CD8-positive, alpha-beta memory T cell (primary cell): ENCODE measurements at regions not wholly inside any gene's neighbourhood (a gene's known extent, or its start where the extent isn't known, plus 50 kb on each side); places are given as distances from the start of the nearest gene placed in this dataset.
"Not testable (repeated sequence)": the region's sequence is repeated elsewhere in the genome, so short reads cannot be mapped to it uniquely, and the experiment has no call there.

ENCODE experiments used
- CTCF ChIA-PET: fragments of 350-600 bp; sonication (Branson Sonifier 250); formaldehyde crosslinking; loops from one replicate; lab custom pipeline; 2021; ENCODE audit warnings: antibody characterized with exemption; lab: Charles Lee
- POLR2A ChIA-PET: fragments of 350-600 bp; sonication (Branson Sonifier 250); formaldehyde crosslinking; loops from one replicate; lab custom pipeline; 2021; ENCODE audit warnings: antibody characterized with exemption; lab: Charles Lee
- DNase-seq, 5 donors: peaks; one replicate each; pipeline versions ENCODE4 v3.0.0 to v3.0.0-alpha.2; 2020 to 2022; ENCODE audit warnings: mixed read lengths in 1 of 5
- H3K27ac ChIP-seq: one replicate; pipeline ENCODE4 v1.7.0; 2013; ENCODE audit warnings: low read depth, mild to moderate bottlenecking, low read length, moderate library complexity
- H3K27me3 ChIP-seq: 2 replicates; pipeline ENCODE4 v1.7.0; 2013; ENCODE audit warnings: low read length, mild to moderate bottlenecking; ENCODE audit not compliant: insufficient read depth, poor library complexity, severe bottlenecking
- H3K36me3 ChIP-seq: 2 replicates; pipeline ENCODE4 v1.7.0; 2013; ENCODE audit warnings: mild to moderate bottlenecking, low read length, moderate library complexity; ENCODE audit not compliant: insufficient read depth
- H3K4me1 ChIP-seq: 2 replicates; pipeline ENCODE4 v1.7.0; 2013; ENCODE audit warnings: mild to moderate bottlenecking, low read length, moderate library complexity; ENCODE audit not compliant: insufficient read depth
- H3K4me3 ChIP-seq: 2 replicates; pipeline ENCODE4 v1.7.0; 2013; ENCODE audit warnings: mild to moderate bottlenecking, low read length
- H3K9me3 ChIP-seq: 2 replicates; pipeline ENCODE4 v1.7.0; 2013; ENCODE audit warnings: mild to moderate bottlenecking, low read length
- H3K27ac Mint-ChIP-seq, 8 donors: one replicate each; pipeline ENCODE4 v1.8.0; 2020 to 2021; ENCODE audit warnings: mixed read lengths in 8 of 8, mild to moderate bottlenecking in 6 of 8, inconsistent platforms in 3 of 8, moderate library complexity in 3 of 8
- H3K27me3 Mint-ChIP-seq, 2 donors: one replicate each; pipeline ENCODE4 v1.8.0; 2020 to 2021; ENCODE audit warnings: mixed read lengths in 2 of 2, mild to moderate bottlenecking in 1 of 2, moderate library complexity in 1 of 2
- H3K36me3 Mint-ChIP-seq, 3 donors: one replicate each; pipeline ENCODE4 v1.8.0; 2020 to 2021; ENCODE audit warnings: mixed read lengths in 3 of 3, inconsistent platforms in 1 of 3, mild to moderate bottlenecking in 1 of 3
- H3K4me1 Mint-ChIP-seq, 3 donors: one replicate each; pipeline ENCODE4 v1.8.0; 2020 to 2021; ENCODE audit warnings: mixed read lengths in 3 of 3, inconsistent platforms in 1 of 3, mild to moderate bottlenecking in 1 of 3
- H3K4me3 Mint-ChIP-seq, 7 donors: one replicate each; pipeline ENCODE4 v1.8.0; 2020 to 2021; ENCODE audit warnings: mixed read lengths in 7 of 7, mild to moderate bottlenecking in 6 of 7, moderate library complexity in 4 of 7, inconsistent platforms in 2 of 7
- H3K9me3 Mint-ChIP-seq, 5 donors: one replicate each; pipeline ENCODE4 v1.8.0; 2020 to 2022; ENCODE audit warnings: mixed read lengths in 5 of 5, mild to moderate bottlenecking in 3 of 5, moderate library complexity in 2 of 5, inconsistent platforms in 1 of 5

DNA sequence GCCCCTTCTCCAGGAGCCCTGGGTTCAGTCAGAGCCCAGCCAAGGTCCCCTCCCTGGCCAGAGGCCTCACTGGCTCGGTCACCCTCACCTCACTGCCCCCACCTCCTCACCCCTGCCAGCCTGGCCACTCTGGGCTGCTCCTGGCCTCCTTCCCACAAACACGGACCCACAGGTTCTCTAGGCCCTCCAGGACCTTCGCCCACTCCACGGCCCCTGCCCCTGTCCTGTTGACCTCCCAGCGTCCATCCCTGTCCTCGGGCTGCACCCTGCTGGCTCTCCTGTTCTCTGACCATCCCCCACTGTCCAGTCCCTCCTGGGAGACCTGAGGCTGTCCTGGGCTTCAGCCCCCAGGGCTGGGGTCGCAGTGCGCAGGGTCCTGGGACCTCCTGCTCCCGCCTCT, 173.3 kb downstream of the TMEM121 start:
- POLR2A ChIA-PET, H3K9me3 ChIP-seq, H3K4me1 ChIP-seq, H3K4me3 Mint-ChIP-seq, H3K27ac Mint-ChIP-seq, H3K9me3 Mint-ChIP-seq, H3K27ac ChIP-seq, H3K36me3 ChIP-seq, H3K27me3 ChIP-seq, CTCF ChIA-PET, H3K4me1 Mint-ChIP-seq, H3K4me3 ChIP-seq, H3K36me3 Mint-ChIP-seq: not testable (repeated sequence)
- peaks cover 5 to 12% of the 10 kb centered on the region in 2 donors for H3K27me3 Mint-ChIP-seq
- peak in 1 of 5 donors; percentile 47 for DNase-seq

DNA sequence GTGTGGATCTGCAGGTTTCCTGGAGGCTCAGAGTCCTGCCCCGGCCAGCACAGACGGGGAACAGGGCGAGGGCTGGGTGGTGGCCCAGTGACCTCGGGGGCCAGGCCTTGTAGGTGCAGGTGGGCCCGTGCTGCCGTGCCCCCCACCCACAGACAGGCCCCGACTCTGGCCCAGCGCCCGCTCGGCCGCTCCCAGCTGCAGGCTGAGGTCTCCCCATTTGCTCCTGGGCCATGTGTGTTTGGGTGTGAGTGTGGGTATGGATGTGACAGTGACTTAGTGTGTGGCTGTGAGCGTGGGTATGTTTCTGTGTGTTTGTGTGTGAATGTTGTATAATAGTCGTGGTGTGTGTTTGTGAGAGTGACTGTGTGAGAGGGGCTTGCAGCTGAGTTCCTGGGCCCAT, 173.8 kb downstream of the TMEM121 start:
- not testable (repeated sequence) for H3K27me3 ChIP-seq, H3K27ac Mint-ChIP-seq, H3K4me3 Mint-ChIP-seq

DNA sequence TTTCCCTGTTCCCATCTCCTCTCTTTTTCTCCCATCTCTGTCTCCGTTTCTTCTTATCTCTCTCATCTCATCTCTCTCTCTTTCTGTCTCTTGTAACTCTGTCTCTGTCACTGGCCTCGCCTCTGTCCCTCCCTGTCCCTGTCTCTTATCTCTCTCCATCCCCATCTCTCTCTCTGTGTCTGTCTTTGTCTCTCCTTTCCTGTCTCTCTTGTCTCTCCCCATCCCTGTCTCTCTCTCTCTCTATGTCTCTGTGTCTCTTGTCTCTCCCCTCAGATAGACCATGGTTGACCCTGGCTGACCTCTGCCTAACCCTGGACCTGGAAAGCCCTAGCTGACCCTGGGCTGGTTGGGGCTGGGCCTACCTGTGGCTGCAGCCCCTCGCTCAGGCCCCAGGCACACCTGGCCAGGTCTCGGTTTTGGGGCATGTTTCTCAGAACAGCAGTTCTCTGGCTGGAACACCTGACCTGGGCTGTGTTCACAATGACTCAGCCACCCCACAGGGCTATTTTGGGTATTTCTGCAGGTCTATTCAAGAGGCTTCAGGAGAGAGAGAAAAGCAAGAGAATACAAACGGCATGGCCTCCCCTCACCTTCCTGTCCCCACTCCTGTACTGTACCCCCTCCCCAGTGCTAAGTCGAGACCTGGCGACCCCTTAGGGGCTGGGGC, 174.4 kb downstream of the TMEM121 start:
- Mint-ChIP-seq H3K4me3 (no peak overlapping the region), H3K36me3 (no peaks in the 10 kb centered on the region), H3K9me3 (no peaks in the 10 kb centered on the region), H3K4me1 (no peaks in the 10 kb centered on the region), H3K27ac (peak overlapping the region in 1 of 8 donors; percentile 13), H3K27me3 (peaks cover 4 to 12% of the 10 kb centered on the region in 2 donors)
- POLR2A ChIA-PET: no interaction called here
- Histone ChIP-seq H3K9me3 (no peaks in the 10 kb centered on the region), H3K4me1 (no peaks in the 10 kb centered on the region), H3K27me3 (no peaks in the 10 kb centered on the region), H3K36me3 (no peaks in the 10 kb centered on the region), H3K4me3 (no peak overlapping the region), H3K27ac (no peak overlapping the region)
- DNase-seq: peak in 1 of 5 donors; percentile 25
- CTCF ChIA-PET: no interaction called here

More for the DNA sequence above, 173.8 kb downstream of the TMEM121 start:
- peak in 1 of 5 donors; percentile 46 for DNase-seq
- peaks cover 6 to 12% of the 10 kb centered on the region in 2 donors for H3K27me3 Mint-ChIP-seq
- H3K9me3 Mint-ChIP-seq, H3K36me3 ChIP-seq, H3K36me3 Mint-ChIP-seq, H3K27ac ChIP-seq, H3K9me3 ChIP-seq, H3K4me3 ChIP-seq, CTCF ChIA-PET, H3K4me1 ChIP-seq, H3K4me1 Mint-ChIP-seq, POLR2A ChIA-PET: not testable (repeated sequence)

DNA sequence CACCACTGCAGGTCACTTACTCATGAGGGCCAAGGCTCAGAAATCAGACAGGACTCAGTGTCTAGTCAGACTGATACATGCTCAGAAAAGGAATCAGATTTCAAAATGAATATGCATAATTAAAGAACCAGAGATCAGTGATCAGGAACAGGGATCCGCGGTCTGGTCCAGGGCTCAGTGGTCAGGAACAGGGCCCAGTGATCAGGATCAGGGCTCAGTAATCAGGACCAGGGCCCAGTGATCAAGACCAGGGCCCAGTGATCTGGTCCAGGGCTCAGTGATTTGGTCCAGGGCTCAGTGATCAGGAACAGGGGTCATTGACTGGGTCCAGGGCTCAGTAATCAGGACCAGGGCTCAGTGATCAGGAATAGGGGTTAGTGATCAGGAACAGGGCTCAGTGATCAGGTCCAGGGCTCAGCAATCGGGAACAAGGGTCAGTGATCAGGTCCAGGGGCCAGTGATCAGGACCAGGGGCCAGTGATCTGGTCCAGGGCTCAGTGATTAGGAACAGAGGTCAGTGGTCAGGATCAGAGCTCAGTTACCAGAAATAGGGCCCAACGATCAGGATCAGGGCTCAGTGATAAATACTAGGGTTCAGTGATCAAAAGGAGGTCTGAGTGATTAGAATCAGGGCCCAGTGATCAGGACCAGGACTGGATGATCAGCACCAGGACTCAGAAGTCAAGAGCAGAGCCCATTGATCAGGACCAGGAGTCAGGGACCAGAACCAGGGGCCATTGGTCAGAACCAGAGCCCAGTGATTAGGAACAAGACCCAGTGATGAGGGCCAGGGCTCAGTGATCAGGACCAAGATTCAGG, 175.3 kb downstream of the TMEM121 start:
- H3K4me1 ChIP-seq: no peaks in the 10 kb centered on the region
- peak in 1 of 5 donors; percentile 16 for DNase-seq
- H3K9me3 ChIP-seq: no peaks in the 10 kb centered on the region
- ChIA-PET CTCF (no interaction called here), POLR2A (no interaction called here)
- H3K27me3 ChIP-seq: no peaks in the 10 kb centered on the region
- no peak overlapping the region for H3K4me3 ChIP-seq
- Mint-ChIP-seq H3K36me3 (no peaks in the 10 kb centered on the region), H3K4me1 (no peaks in the 10 kb centered on the region), H3K27me3 (peaks cover 4 to 12% of the 10 kb centered on the region in 2 donors), H3K27ac (no peak overlapping the region), H3K4me3 (no peak overlapping the region), H3K9me3 (no peaks in the 10 kb centered on the region)
- H3K36me3 ChIP-seq: no peaks in the 10 kb centered on the region
- H3K27ac ChIP-seq: no peak overlapping the region

DNA sequence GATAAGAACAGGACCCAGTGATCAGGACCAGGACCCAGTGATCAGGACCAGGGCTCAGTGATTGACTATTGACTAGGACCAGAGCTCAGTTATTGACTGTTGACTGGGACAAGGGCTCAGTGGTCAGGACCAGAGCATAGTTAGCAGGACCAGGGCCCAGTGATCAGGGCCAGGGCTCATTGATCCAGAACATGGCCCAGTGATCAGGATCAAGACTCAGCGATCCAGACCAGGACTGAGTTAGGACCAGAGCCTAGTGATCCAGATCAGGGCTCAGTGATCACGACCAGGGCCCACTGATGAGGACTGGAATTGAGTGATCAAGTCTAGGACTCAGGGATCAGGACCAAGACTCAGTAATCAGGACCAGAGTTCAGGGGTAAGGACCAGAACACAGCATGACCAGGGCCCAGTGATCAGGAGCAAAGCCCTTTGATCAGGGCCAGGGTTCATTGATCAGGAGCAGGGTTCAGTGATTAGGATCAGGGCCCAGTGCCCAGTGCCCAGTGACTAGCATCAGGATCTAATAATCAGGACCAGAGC, 176.0 kb downstream of the TMEM121 start:
- CTCF ChIA-PET: no interaction called here

DNA sequence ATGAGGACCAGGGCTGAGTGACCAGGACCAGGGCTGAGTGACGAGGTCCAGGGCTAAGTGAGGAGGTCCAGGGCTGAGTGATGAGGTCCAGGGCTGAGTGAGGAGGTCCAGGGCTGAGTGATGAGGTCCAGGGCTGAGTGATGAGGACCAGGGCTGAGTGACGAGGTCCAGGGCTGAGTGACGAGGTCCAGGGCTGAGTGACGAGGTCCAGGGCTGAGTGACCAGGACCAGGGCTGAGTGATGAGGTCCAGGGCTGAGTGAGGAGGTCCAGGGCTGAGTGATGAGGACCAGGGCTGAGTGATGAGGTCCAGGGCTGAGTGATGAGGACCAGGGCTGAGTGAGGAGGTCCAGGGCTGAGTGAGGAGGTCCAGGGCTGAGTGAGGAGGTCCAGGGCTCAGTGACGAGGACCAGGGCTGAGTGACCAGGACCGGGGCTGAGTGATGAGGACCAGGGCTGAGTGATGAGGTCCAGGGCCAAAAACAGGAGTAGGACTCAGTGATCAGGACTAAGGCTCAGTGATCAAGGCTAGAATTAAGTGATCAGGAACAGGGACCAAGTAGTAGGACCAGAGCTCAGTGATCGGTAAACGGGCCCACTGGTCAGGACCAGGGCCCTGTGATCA, 176.8 kb downstream of the TMEM121 start:
- H3K36me3 ChIP-seq, H3K9me3 ChIP-seq, CTCF ChIA-PET, H3K36me3 Mint-ChIP-seq, H3K27me3 Mint-ChIP-seq, H3K4me1 ChIP-seq, H3K4me3 Mint-ChIP-seq, H3K27ac ChIP-seq, POLR2A ChIA-PET, H3K4me1 Mint-ChIP-seq, H3K4me3 ChIP-seq, H3K27me3 ChIP-seq, H3K27ac Mint-ChIP-seq, H3K9me3 Mint-ChIP-seq: not testable (repeated sequence)
- peak in 1 of 5 donors; percentile 26 for DNase-seq

More for the DNA sequence above, 176.0 kb downstream of the TMEM121 start:
- no peaks in the 10 kb centered on the region for H3K36me3 ChIP-seq
- H3K4me1 Mint-ChIP-seq: no peaks in the 10 kb centered on the region
- no peaks in the 10 kb centered on the region for H3K9me3 Mint-ChIP-seq
- H3K36me3 Mint-ChIP-seq: no peaks in the 10 kb centered on the region
- H3K27ac ChIP-seq: no peak overlapping the region
- H3K27me3 Mint-ChIP-seq: peaks cover 4 to 12% of the 10 kb centered on the region in 2 donors
- no peaks in the 10 kb centered on the region for H3K27me3 ChIP-seq
- peak in 1 of 5 donors; percentile 35 for DNase-seq
- no peaks in the 10 kb centered on the region for H3K9me3 ChIP-seq
- no peak overlapping the region for H3K4me3 Mint-ChIP-seq
- no peak overlapping the region for H3K27ac Mint-ChIP-seq
- no peaks in the 10 kb centered on the region for H3K4me1 ChIP-seq
- H3K4me3 ChIP-seq: no peak overlapping the region
- POLR2A ChIA-PET: no interaction called here

DNA sequence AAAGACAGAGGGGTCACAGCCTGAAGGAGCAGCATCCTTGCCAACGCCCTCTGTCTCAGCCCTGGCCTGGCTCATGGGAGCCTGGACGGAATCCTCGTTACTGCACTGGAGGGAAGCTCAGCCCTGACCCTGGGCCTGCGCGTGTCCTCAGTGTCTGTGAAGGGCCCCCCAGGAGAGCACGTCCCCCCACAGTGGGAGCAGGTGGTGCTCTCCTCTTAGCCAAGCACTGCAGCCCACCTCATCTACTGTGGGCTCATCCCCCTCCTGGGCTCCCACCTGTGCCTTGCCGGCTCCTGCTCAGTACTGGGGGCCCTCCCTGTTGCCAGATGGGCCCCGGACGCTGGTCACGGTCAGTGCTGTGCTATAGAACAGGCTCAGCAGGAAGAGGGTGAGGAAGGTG, 177.7 kb downstream of the TMEM121 start:
- CTCF ChIA-PET, H3K4me1 ChIP-seq, H3K4me3 ChIP-seq, H3K4me1 Mint-ChIP-seq, H3K9me3 Mint-ChIP-seq, H3K27ac ChIP-seq, H3K27me3 ChIP-seq, H3K36me3 ChIP-seq, H3K36me3 Mint-ChIP-seq, H3K27me3 Mint-ChIP-seq, H3K4me3 Mint-ChIP-seq, H3K27ac Mint-ChIP-seq, POLR2A ChIA-PET, H3K9me3 ChIP-seq: not testable (repeated sequence)
- peak in 1 of 5 donors; percentile 28 for DNase-seq

DNA sequence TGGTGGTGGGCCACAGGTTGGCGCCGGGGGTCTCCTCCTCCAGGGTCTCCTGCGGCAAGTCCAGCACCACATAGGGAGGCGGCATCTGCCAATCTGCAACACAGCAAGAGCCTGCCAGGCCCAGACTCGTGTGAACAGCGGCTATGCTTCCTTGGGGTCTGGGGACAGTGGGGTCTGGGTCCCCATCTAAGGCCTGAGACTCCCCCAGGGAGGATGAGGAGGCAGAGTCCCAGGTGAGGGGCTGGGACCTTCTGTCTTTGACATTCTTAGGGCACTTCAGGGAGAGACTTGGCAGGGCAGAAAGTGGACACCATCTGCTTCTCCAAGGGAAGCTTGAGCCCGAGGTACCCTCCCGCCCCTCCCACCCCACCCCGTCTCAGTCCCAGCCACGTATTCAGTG, 178.1 kb downstream of the TMEM121 start:
- H3K4me3 ChIP-seq, H3K9me3 Mint-ChIP-seq, H3K4me1 ChIP-seq, POLR2A ChIA-PET, H3K36me3 Mint-ChIP-seq, H3K27ac Mint-ChIP-seq, H3K36me3 ChIP-seq, H3K9me3 ChIP-seq, CTCF ChIA-PET, H3K27me3 Mint-ChIP-seq, H3K27me3 ChIP-seq, H3K27ac ChIP-seq, H3K4me3 Mint-ChIP-seq, H3K4me1 Mint-ChIP-seq: not testable (repeated sequence)
- DNase-seq: peak in 1 of 5 donors; percentile 17
